Renal cortex interstitium (tissue), 11 donors: ENCODE measurements at regions not wholly inside any gene's neighbourhood (a gene's known extent, or its start where the extent isn't known, plus 50 kb on each side); places are given as distances from the start of the nearest gene placed in this dataset.
"Not testable (repeated sequence)": the region's sequence is repeated elsewhere in the genome, so short reads cannot be mapped to it uniquely, and the experiment has no call there.

Experiments
- DNase-seq, 11 donors: peaks; one replicate each; pipeline ENCODE4 v3.0.0-alpha.2; 2013; ENCODE audit warnings: low read depth in 9 of 11, low spot score in 4 of 11; ENCODE audit errors: extremely low read depth in 1 of 11

GRCh38 chr1:144516172-144516571 is 54.7 kb upstream of the NBPF15 start:
- DNase-seq = not testable (repeated sequence)

GRCh38 chr1:144516906-144517305 is 55.4 kb upstream of the NBPF15 start:
- DNase-seq = not testable (repeated sequence)

DNA sequence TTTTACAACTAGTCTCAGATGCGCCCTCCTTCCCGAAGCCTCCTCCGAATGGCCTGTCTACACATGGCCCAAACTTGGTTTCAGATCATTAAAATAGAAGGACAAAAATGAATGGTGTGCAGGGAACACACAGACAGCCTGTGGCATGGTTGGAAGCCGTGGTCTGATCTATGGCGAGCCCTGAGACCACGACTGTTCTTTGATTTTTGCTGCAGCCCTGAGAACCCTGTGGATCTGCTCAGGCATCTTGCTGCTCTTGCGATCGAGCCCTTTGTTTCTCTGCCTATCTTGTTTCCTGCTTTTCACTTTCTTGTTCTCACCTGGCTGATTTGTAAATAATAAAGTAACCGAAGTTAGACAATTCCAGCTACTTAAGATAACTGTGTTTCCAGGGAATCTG is 57.0 kb upstream of the NBPF15 start:
- not testable (repeated sequence) for DNase-seq

- DNase-seq = not testable (repeated sequence)
Observed at GRCh38 chr1:144519528-144520189, 58.2 kb upstream of the NBPF15 start.

- peak in 5 of 11 donors; percentile 12 to 37 (median 31) for DNase-seq
Observed at GRCh38 chr1:144523661-144524407, 62.4 kb upstream of the NBPF15 start.

DNA sequence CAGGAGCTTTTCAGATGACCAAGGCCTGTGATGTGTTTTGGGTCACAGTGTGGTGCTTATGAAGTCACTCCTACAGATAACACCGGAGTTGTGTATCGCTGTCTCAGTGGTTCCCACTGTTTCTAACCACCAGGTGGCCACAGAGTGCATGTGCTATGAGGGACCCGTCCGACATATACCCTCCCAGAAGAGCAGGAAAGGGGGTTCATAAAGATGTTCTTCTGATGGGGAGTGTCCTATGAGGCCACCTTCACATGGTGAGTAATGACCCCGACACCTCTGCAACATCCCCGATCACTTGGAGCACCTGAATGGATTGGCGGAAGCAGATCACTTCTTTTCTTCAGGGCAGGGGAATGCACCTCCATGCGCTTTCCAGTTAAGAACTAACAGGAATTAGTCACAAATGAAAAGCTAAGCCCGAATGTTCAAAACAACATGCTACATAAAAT is 60.5 kb upstream of the PPIAL4F start:
- not testable (repeated sequence) for DNase-seq

- DNase-seq = not testable (repeated sequence)
Observed at GRCh38 chr1:144533480-144533879, 59.2 kb upstream of the PPIAL4F start.

GRCh38 chr1:144534286-144534685 is 58.4 kb upstream of the PPIAL4F start:
- not testable (repeated sequence) for DNase-seq

- DNase-seq = not testable (repeated sequence)
Observed at GRCh38 chr1:144536677-144537076, 56.0 kb upstream of the PPIAL4F start.

DNA sequence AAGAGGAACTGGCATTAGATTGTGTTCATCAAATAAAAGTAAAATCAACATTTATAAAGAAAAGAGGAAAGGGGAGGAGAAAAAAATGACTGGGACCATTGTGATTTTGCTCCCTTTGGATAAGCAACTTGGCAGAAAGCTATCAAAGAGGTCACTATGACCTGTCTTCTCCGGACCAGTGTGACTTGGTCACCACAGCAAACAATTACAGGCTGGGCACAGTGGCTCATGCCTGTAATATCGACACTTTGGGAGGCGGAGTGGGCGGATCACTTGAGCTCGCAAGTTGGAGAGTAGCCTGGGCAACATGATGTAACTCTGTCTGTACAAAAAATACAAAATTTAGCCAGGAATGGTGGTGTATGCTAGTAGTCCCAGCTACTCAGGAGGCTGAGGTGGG is 55.5 kb upstream of the PPIAL4F start:
- not testable (repeated sequence) for DNase-seq

DNA sequence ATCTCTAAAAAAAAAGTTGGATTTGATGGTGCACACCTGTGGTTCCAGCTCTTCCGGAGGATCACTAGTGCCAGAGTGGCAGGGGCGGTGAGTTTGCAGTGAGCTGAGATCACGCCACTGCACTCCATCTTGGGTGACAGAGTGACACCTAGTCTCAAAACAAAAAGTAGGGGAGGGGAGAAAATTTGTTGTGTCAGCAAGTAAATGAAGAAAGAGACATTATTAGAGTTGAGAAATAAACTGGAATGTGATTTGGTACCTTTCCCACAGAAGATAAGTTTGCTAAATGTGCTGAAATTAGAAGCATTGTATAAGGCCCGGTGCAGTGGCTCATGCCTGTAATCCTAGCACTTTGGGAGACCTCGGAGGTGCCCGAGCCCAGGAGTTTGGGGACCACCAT is 54.0 kb upstream of the PPIAL4F start:
- DNase-seq = not testable (repeated sequence)

- not testable (repeated sequence) for DNase-seq
Observed at GRCh38 chr1:144539191-144539960, 53.3 kb upstream of the PPIAL4F start.
